ENCODE measurements at regions not wholly inside any gene's neighbourhood (a gene's known extent, or its start where the extent isn't known, plus 50 kb on each side); places are given as distances from the start of the nearest gene placed in this dataset.
A peak's percentile ranks its signal among the peaks of the same experiment; 100 is the strongest.

- TF ChIP-seq CTCF (IDR thresholded peaks at IDR 0.05; ENCODE audit: control extremely low read depth, extremely low read depth), result no peak
- Histone ChIP-seq H3K4me3 (no peak overlapping the region), H3K4me1 (ENCODE audit: control insufficient read depth in 5 of 5, insufficient read depth in 5 of 5, low read length in 5 of 5) (no peaks in the 10 kb centered on the region), H3K9ac (ENCODE audit: insufficient read depth in 1 of 2, low read length in 2 of 2) (no peak overlapping the region), H3K27me3 (ENCODE audit: control insufficient read depth in 3 of 3, insufficient read depth in 3 of 3, low read length in 2 of 3) (no peaks in the 10 kb centered on the region), H3K9me3 (ENCODE audit: control insufficient read depth in 4 of 4, insufficient read depth in 3 of 4, low read length in 3 of 4) (no peaks in the 10 kb centered on the region), H3K36me3 (ENCODE audit: control insufficient read depth in 4 of 4, insufficient read depth in 4 of 4, low read length in 4 of 4) (no peaks in the 10 kb centered on the region), H3K27ac (ENCODE audit: low read depth in 1 of 2, low read length in 1 of 2) (no peak overlapping the region)
- no peak for ATAC-seq (ENCODE audit: insufficient read depth, low FRiP score)
- DNase-seq, result no peak
Observed at GRCh38 chr2:167626961-167627360, 620.4 kb downstream of the STK39 start.

GRCh38 chr2:167626301-167626700, 621.1 kb downstream of the STK39 start:
- Histone ChIP-seq H3K4me3 (no peak overlapping the region), H3K36me3 (ENCODE audit: control insufficient read depth in 4 of 4, insufficient read depth in 4 of 4, low read length in 4 of 4) (no peaks in the 10 kb centered on the region), H3K9ac (ENCODE audit: insufficient read depth in 1 of 2, low read length in 2 of 2) (no peak overlapping the region), H3K27me3 (ENCODE audit: control insufficient read depth in 3 of 3, insufficient read depth in 3 of 3, low read length in 2 of 3) (no peaks in the 10 kb centered on the region), H3K9me3 (ENCODE audit: control insufficient read depth in 4 of 4, insufficient read depth in 3 of 4, low read length in 3 of 4) (no peaks in the 10 kb centered on the region), H3K27ac (ENCODE audit: low read depth in 1 of 2, low read length in 1 of 2) (no peak overlapping the region), H3K4me1 (ENCODE audit: control insufficient read depth in 5 of 5, insufficient read depth in 5 of 5, low read length in 5 of 5) (no peaks in the 10 kb centered on the region)
- TF ChIP-seq CTCF (IDR thresholded peaks at IDR 0.05; ENCODE audit: control extremely low read depth, extremely low read depth), result no peak
- ATAC-seq (ENCODE audit: insufficient read depth, low FRiP score) (no peak), DNase-seq (no peak)
- 22 to 44% methylated on average over 1 of the region's 1 CpG for WGBS, 2 donors

GRCh38 chr2:167616997-167617396, 630.4 kb downstream of the STK39 start:
- DNase-seq, result no peak
- no peaks in the 10 kb centered on the region for H3K9me3 ChIP-seq (ENCODE audit: control insufficient read depth in 4 of 4, insufficient read depth in 3 of 4, low read length in 3 of 4)
- no peak overlapping the region for H3K9ac ChIP-seq (ENCODE audit: insufficient read depth in 1 of 2, low read length in 2 of 2)
- no peak overlapping the region for H3K27ac ChIP-seq (ENCODE audit: low read depth in 1 of 2, low read length in 1 of 2)
- TF ChIP-seq CTCF (IDR thresholded peaks at IDR 0.05; ENCODE audit: control extremely low read depth, extremely low read depth), result no peak
- H3K4me3 ChIP-seq, result no peak overlapping the region
- no peaks in the 10 kb centered on the region for H3K36me3 ChIP-seq (ENCODE audit: control insufficient read depth in 4 of 4, insufficient read depth in 4 of 4, low read length in 4 of 4)
- H3K4me1 ChIP-seq (ENCODE audit: control insufficient read depth in 5 of 5, insufficient read depth in 5 of 5, low read length in 5 of 5), result no peaks in the 10 kb centered on the region
- ATAC-seq (ENCODE audit: insufficient read depth, low FRiP score), result no peak
- no peaks in the 10 kb centered on the region for H3K27me3 ChIP-seq (ENCODE audit: control insufficient read depth in 3 of 3, insufficient read depth in 3 of 3, low read length in 2 of 3)

GRCh38 chr2:167613471-167613870, 633.9 kb downstream of the STK39 start:
- H3K4me1 ChIP-seq (ENCODE audit: control insufficient read depth in 5 of 5, insufficient read depth in 5 of 5, low read length in 5 of 5), result no peaks in the 10 kb centered on the region
- no peaks in the 10 kb centered on the region for H3K9me3 ChIP-seq (ENCODE audit: control insufficient read depth in 4 of 4, insufficient read depth in 3 of 4, low read length in 3 of 4)
- 72 to 76% methylated on average over 1 of the region's 1 CpG for WGBS, 2 donors
- H3K4me3 ChIP-seq, result no peak overlapping the region
- DNase-seq, result peak in 1 of 3 donors; percentile 18
- H3K9ac ChIP-seq (ENCODE audit: insufficient read depth in 1 of 2, low read length in 2 of 2), result no peak overlapping the region
- no peak overlapping the region for H3K27ac ChIP-seq (ENCODE audit: low read depth in 1 of 2, low read length in 1 of 2)
- no peak for TF ChIP-seq CTCF (IDR thresholded peaks at IDR 0.05; ENCODE audit: control extremely low read depth, extremely low read depth)
- no peaks in the 10 kb centered on the region for H3K36me3 ChIP-seq (ENCODE audit: control insufficient read depth in 4 of 4, insufficient read depth in 4 of 4, low read length in 4 of 4)
- ATAC-seq (ENCODE audit: insufficient read depth, low FRiP score), result no peak
- no peaks in the 10 kb centered on the region for H3K27me3 ChIP-seq (ENCODE audit: control insufficient read depth in 3 of 3, insufficient read depth in 3 of 3, low read length in 2 of 3)
